OCI-LY1 (cell line): ENCODE measurements at regions not wholly inside any gene's neighbourhood (a gene's known extent, or its start where the extent isn't known, plus 50 kb on each side); places are given as distances from the start of the nearest gene placed in this dataset.

Experiments
- H2AFZ ChIP-seq: fragments of 200-600 bp; sonication (generic), shearing (Covaris generic); 2 replicates; pipeline ENCODE4 v1.6.0; 2014; ENCODE audit warnings: antibody characterized with exemption, mild to moderate bottlenecking, low read length
- H3F3A ChIP-seq: fragments of 200-600 bp; sonication (generic), shearing (Covaris generic); 2 replicates; pipeline ENCODE4 v1.6.0; 2014; ENCODE audit warnings: mild to moderate bottlenecking, antibody characterized with exemption, low read length, moderate library complexity; ENCODE audit not compliant: insufficient read depth
- H3K27ac ChIP-seq: fragments of 200-600 bp; sonication (generic); 2 replicates; pipeline ENCODE4 v1.5.1; 2014; ENCODE audit warnings: low read length, mixed run types, mild to moderate bottlenecking, low read depth; ENCODE audit not compliant: poor library complexity, severe bottlenecking
- H3K27me3 ChIP-seq: fragments of 200-600 bp; sonication (generic); 2 replicates; pipeline ENCODE4 v1.6.0; 2014; ENCODE audit warnings: antibody characterized with exemption, mild to moderate bottlenecking, low read length, moderate library complexity; ENCODE audit not compliant: insufficient read depth
- H3K36me3 ChIP-seq: fragments of 200-600 bp; sonication (generic); 2 replicates; pipeline ENCODE4 v1.6.1; 2014; ENCODE audit warnings: mild to moderate bottlenecking, antibody characterized with exemption, low read length, moderate library complexity, mixed read lengths; ENCODE audit not compliant: insufficient read depth
- H3K4me1 ChIP-seq: fragments of 200-600 bp; sonication (generic); 2 replicates; pipeline ENCODE4 v1.5.1; 2014; ENCODE audit warnings: mild to moderate bottlenecking, low read length, moderate library complexity; ENCODE audit not compliant: insufficient read depth, severe bottlenecking
- H3K4me2 ChIP-seq: fragments of 200-600 bp; sonication (generic), shearing (Covaris generic); 2 replicates; pipeline ENCODE4 v1.6.1; 2014; ENCODE audit warnings: low read length
- H3K4me3 ChIP-seq: fragments of 200-600 bp; sonication (generic); 2 replicates; pipeline ENCODE4 v1.5.1; 2014; ENCODE audit warnings: low read length, low read depth, mild to moderate bottlenecking, mixed read lengths; ENCODE audit not compliant: poor library complexity, severe bottlenecking
- H3K79me2 ChIP-seq: fragments of 200-600 bp; shearing (Covaris generic); 2 replicates; pipeline ENCODE4 v1.6.1; 2016; ENCODE audit warnings: mixed run types, low read length, mixed read lengths; ENCODE audit not compliant: insufficient read depth
- H3K9ac ChIP-seq: fragments of 200-600 bp; sonication (generic), shearing (Covaris generic); 2 replicates; pipeline ENCODE4 v1.6.1; 2014; ENCODE audit warnings: mild to moderate bottlenecking, low read length, mixed read lengths
- H3K9me2 ChIP-seq: fragments of 200-600 bp; sonication (generic), shearing (Covaris generic); 2 replicates; pipeline ENCODE4 v1.6.1; 2014; ENCODE audit warnings: low read depth, mild to moderate bottlenecking, low read length, mixed read lengths
- H3K9me3 ChIP-seq: fragments of 200-600 bp; shearing (Covaris generic); 2 replicates; pipeline ENCODE4 v1.6.1; 2014; ENCODE audit warnings: low read length, mixed read lengths
- H4K20me1 ChIP-seq: fragments of 200-600 bp; sonication (generic), shearing (Covaris generic); 2 replicates; pipeline ENCODE4 v1.6.0; 2016; ENCODE audit warnings: mild to moderate bottlenecking, low read length; ENCODE audit not compliant: insufficient read depth
- EZH2 ChIP-seq: fragments of 200-600 bp; sonication (generic), shearing (Covaris generic); IDR thresholded peaks from 2 replicates; pipeline ENCODE4 v1.8.0; 2017; ENCODE audit warnings: borderline replicate concordance, mixed run types, mild to moderate bottlenecking, antibody characterized with exemption, low read length, moderate library complexity, mixed read lengths
- TF ChIP-seq, protein P1 (sequence below): fragments of 200-600 bp; sonication (generic), shearing (Covaris generic); IDR thresholded peaks from 2 replicates; pipeline ENCODE4 v1.5.1; 2017; ENCODE audit warnings: mild to moderate bottlenecking, antibody characterized with exemption, low read length, moderate library complexity, mixed read lengths

DNA sequence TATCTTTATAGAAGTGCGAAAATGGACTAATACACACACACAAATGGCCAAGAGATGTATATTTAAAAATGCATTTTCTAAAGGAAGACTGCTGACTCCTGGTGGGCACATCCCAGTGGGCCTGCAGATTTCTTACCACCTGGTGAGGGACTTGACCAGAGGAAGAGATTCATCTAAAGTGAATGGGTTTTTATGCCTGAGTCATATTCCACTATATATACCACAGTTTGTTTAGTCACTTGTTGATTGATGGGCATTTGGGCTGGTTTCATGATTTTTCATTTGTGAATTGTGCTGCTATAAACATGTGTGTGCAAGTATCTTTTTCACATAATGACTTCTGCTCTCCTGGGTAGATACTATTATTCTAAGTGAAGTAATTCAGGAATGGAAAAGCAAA lies 277.3 kb downstream of the SLC16A7 start:
- H3K4me2 ChIP-seq = no peak overlapping the region
- no peaks in the 10 kb centered on the region for H3K9me3 ChIP-seq
- H3K9me2 ChIP-seq = no peaks in the 10 kb centered on the region
- H4K20me1 ChIP-seq = no peaks in the 10 kb centered on the region
- H3F3A ChIP-seq = no peaks in the 10 kb centered on the region
- H3K27me3 ChIP-seq = no peaks in the 10 kb centered on the region
- H3K27ac ChIP-seq = no peak overlapping the region
- no peaks in the 10 kb centered on the region for H3K79me2 ChIP-seq
- no peak overlapping the region for H3K9ac ChIP-seq
- H2AFZ ChIP-seq = no peak overlapping the region
- TF ChIP-seq, protein P1, sequence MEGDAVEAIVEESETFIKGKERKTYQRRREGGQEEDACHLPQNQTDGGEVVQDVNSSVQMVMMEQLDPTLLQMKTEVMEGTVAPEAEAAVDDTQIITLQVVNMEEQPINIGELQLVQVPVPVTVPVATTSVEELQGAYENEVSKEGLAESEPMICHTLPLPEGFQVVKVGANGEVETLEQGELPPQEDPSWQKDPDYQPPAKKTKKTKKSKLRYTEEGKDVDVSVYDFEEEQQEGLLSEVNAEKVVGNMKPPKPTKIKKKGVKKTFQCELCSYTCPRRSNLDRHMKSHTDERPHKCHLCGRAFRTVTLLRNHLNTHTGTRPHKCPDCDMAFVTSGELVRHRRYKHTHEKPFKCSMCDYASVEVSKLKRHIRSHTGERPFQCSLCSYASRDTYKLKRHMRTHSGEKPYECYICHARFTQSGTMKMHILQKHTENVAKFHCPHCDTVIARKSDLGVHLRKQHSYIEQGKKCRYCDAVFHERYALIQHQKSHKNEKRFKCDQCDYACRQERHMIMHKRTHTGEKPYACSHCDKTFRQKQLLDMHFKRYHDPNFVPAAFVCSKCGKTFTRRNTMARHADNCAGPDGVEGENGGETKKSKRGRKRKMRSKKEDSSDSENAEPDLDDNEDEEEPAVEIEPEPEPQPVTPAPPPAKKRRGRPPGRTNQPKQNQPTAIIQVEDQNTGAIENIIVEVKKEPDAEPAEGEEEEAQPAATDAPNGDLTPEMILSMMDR = no peak
- TF ChIP-seq EZH2 = no peak
- H3K4me1 ChIP-seq = no peaks in the 10 kb centered on the region
- H3K4me3 ChIP-seq = no peak overlapping the region
- H3K36me3 ChIP-seq = no peaks in the 10 kb centered on the region

DNA sequence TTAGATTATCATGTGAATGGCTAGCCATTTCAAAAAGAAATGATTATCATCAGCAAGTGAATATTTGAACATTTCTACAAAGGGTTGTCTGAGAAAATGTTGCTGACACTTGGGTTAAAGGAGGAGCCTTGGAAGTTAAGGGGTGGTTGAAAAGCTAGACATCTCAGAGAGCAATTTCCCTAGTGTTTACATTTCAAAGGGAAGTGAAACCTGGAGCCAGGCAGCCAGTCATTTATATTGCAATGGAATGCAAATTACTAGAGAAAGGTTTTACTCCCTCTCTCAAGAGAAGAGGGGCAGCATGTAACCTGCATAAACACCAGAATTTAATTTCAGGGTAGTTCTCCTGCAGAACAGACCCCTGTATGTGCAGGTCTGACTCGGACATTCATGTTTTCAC lies 279.0 kb downstream of the SLC16A7 start:
- Histone ChIP-seq H2AFZ (no peak overlapping the region), H3K4me1 (no peaks in the 10 kb centered on the region), H3K79me2 (no peaks in the 10 kb centered on the region), H3K4me2 (no peak overlapping the region), H3K9me3 (no peaks in the 10 kb centered on the region), H3K9ac (no peak overlapping the region), H3K27me3 (no peaks in the 10 kb centered on the region), H3K27ac (no peak overlapping the region), H3F3A (no peaks in the 10 kb centered on the region), H3K4me3 (no peak overlapping the region), H3K36me3 (no peaks in the 10 kb centered on the region), H3K9me2 (no peaks in the 10 kb centered on the region), H4K20me1 (no peaks in the 10 kb centered on the region)
- TF ChIP-seq, protein P1 = no peak
- no peak for TF ChIP-seq EZH2

DNA sequence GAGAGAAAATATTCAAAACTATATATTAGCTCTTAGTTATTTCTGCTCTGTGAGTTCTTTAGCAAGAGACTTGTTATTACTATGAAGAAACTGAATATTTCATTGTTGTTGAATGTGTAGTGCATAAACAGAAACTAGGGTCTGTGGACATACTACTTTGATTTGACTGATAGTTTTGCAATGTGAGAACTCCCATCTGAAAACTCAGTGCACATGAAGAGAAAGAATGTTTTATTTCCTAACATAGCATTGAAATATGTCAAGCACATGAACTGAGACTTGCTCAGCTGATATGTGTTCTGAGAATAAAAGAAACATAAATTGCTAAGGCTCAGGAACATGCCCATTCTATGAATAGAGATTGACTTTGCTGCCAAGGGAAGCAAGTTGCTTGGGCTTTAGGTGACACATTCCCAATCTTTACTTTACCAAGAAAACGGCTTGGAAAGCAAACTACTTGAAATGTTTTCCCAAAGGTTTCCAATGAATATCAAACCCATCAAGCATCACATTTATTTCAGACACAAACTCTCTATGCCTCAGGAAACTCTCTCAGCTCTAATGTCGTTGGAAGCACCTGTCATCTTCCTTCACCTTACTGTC lies 290.4 kb downstream of the SLC16A7 start:
- no peak overlapping the region for H3K4me3 ChIP-seq
- H3K27ac ChIP-seq = no peak overlapping the region
- no peak overlapping the region for H3K9ac ChIP-seq

More for the DNA sequence above, 290.4 kb downstream of the SLC16A7 start:
- Histone ChIP-seq H3K79me2 (no peaks in the 10 kb centered on the region), H3K27me3 (no peaks in the 10 kb centered on the region), H3K4me2 (no peak overlapping the region), H3K4me1 (no peaks in the 10 kb centered on the region), H3F3A (no peaks in the 10 kb centered on the region), H4K20me1 (no peaks in the 10 kb centered on the region), H3K9me3 (no peaks in the 10 kb centered on the region), H3K36me3 (no peaks in the 10 kb centered on the region), H3K9me2 (no peaks in the 10 kb centered on the region), H2AFZ (no peak overlapping the region)
- TF ChIP-seq EZH2 = no peak
- TF ChIP-seq, protein P1 = no peak
